MM.1S (cell line): ENCODE measurements at regions not wholly inside any gene's neighbourhood (a gene's known extent, or its start where the extent isn't known, plus 50 kb on each side); places are given as distances from the start of the nearest gene placed in this dataset.
A peak's percentile ranks its signal among the peaks of the same experiment; 100 is the strongest.
"Not testable (repeated sequence)": the region's sequence is repeated elsewhere in the genome, so short reads cannot be mapped to it uniquely, and the experiment has no call there.

Experiments
- DNase-seq: peaks from one replicate; pipeline ENCODE4 v3.0.0-alpha.2; 2015
- H2AFZ ChIP-seq: fragments of 300-600 bp; sonication (generic); 2 replicates; pipeline ENCODE4 v1.6.0; 2016; ENCODE audit warnings: antibody characterized with exemption, low read length
- H3F3A ChIP-seq: fragments of 300-600 bp; sonication (generic); 2 replicates; pipeline ENCODE4 v1.6.1; 2016; ENCODE audit warnings: mild to moderate bottlenecking, antibody characterized with exemption, low read length, moderate library complexity, mixed read lengths; ENCODE audit not compliant: insufficient read depth
- H3K27ac ChIP-seq: fragments of 300-600 bp; sonication (generic); 2 replicates; pipeline ENCODE4 v1.5.1; 2016; ENCODE audit warnings: mild to moderate bottlenecking, low read length
- H3K27me3 ChIP-seq: fragments of 300-600 bp; sonication (generic); replicated peaks from 2 replicates; pipeline ENCODE4 v1.6.0; 2016; ENCODE audit warnings: low read length; ENCODE audit not compliant: insufficient read depth
- H3K36me3 ChIP-seq: fragments of 300-600 bp; sonication (generic); replicated peaks from 2 replicates; pipeline ENCODE4 v1.6.1; 2016; ENCODE audit warnings: mild to moderate bottlenecking, low read length, mixed read lengths; ENCODE audit not compliant: insufficient read depth
- H3K4me1 ChIP-seq: fragments of 300-600 bp; sonication (generic); 2 replicates; pipeline ENCODE4 v1.6.1; 2016; ENCODE audit warnings: low read length, mixed read lengths
- H3K4me2 ChIP-seq: fragments of 300-600 bp; sonication (generic); 2 replicates; pipeline ENCODE4 v1.6.0; 2016; ENCODE audit warnings: low read depth, low read length
- H3K4me3 ChIP-seq: fragments of 300-600 bp; sonication (generic); 2 replicates; pipeline ENCODE4 v1.5.1; 2016; ENCODE audit warnings: low read length, mixed read lengths
- H3K79me2 ChIP-seq: fragments of 300-600 bp; sonication (generic); 2 replicates; pipeline ENCODE4 v1.6.1; 2016; ENCODE audit warnings: mixed run types, low read length, mixed read lengths
- H3K9ac ChIP-seq: fragments of 300-600 bp; sonication (generic); 2 replicates; pipeline ENCODE4 v1.6.1; 2016; ENCODE audit warnings: low read length, mixed read lengths
- H3K9me2 ChIP-seq: fragments of 300-600 bp; sonication (generic); replicated peaks from 2 replicates; pipeline ENCODE4 v1.6.1; 2016; ENCODE audit warnings: mild to moderate bottlenecking, low read length, mixed read lengths; ENCODE audit not compliant: insufficient read depth
- H3K9me3 ChIP-seq: fragments of 300-600 bp; sonication (generic); replicated peaks from 2 replicates; pipeline ENCODE4 v1.6.1; 2016; ENCODE audit warnings: mild to moderate bottlenecking, low read length, mixed read lengths; ENCODE audit not compliant: insufficient read depth
- H4K20me1 ChIP-seq: fragments of 300-600 bp; sonication (generic); 2 replicates; pipeline ENCODE4 v1.6.1; 2016; ENCODE audit warnings: mild to moderate bottlenecking, low read length, moderate library complexity, mixed read lengths; ENCODE audit not compliant: insufficient read depth
- CTCF ChIP-seq: fragments of 300-600 bp; sonication (generic); IDR thresholded peaks from 2 replicates; pipeline ENCODE4 v1.5.1; 2016; ENCODE audit warnings: antibody characterized with exemption, low read length, mixed read lengths
- EZH2 ChIP-seq: fragments of 300-600 bp; sonication (generic); optimal IDR thresholded peaks from 2 replicates; pipeline ENCODE3; 2017; ENCODE audit warnings: low read depth, mild to moderate bottlenecking, antibody characterized with exemption, low read length, mixed read lengths
- EZH2phosphoT487 ChIP-seq: fragments of 300-600 bp; sonication (generic); IDR thresholded peaks from 2 replicates; pipeline ENCODE4 v1.6.1; 2018; ENCODE audit warnings: antibody characterized with exemption, low read length

- not testable (repeated sequence) for H2AFZ ChIP-seq, H3K4me1 ChIP-seq, H3K36me3 ChIP-seq, H3K4me3 ChIP-seq, H3K4me2 ChIP-seq, H3K9me2 ChIP-seq, H4K20me1 ChIP-seq, H3F3A ChIP-seq, H3K27ac ChIP-seq, DNase-seq, H3K9me3 ChIP-seq, H3K79me2 ChIP-seq, H3K9ac ChIP-seq, H3K27me3 ChIP-seq
These were observed 1570.7 kb downstream of the TSPY10 start for GRCh38 chrY:11098419-11098818.

- Histone ChIP-seq H3K27ac (no peak overlapping the region), H3K9me3 (no peaks in the 10 kb centered on the region), H3K4me2 (no peak overlapping the region), H2AFZ (no peak overlapping the region), H3K79me2 (no peaks in the 10 kb centered on the region), H3K36me3 (no peaks in the 10 kb centered on the region), H3K4me1 (no peaks in the 10 kb centered on the region), H3K4me3 (no peak overlapping the region), H4K20me1 (no peaks in the 10 kb centered on the region), H3K9me2 (no peaks in the 10 kb centered on the region), H3F3A (no peaks in the 10 kb centered on the region), H3K27me3 (no peaks in the 10 kb centered on the region), H3K9ac (no peak overlapping the region)
- TF ChIP-seq CTCF (no peak), EZH2phosphoT487 (no peak), EZH2 (no peak)
- no peak for DNase-seq
These were observed 1571.3 kb downstream of the TSPY10 start for GRCh38 chrY:11099004-11099403.

GRCh38 chrY:11100472-11100871 lies 1572.8 kb downstream of the TSPY10 start:
- not testable (repeated sequence) for DNase-seq, H3K9me3 ChIP-seq, H3K36me3 ChIP-seq, H3K79me2 ChIP-seq, H2AFZ ChIP-seq, H3K4me2 ChIP-seq, H3K27me3 ChIP-seq, H4K20me1 ChIP-seq, H3K4me1 ChIP-seq, H3K4me3 ChIP-seq, H3K27ac ChIP-seq, H3F3A ChIP-seq, H3K9me2 ChIP-seq, H3K9ac ChIP-seq

GRCh38 chrY:11102987-11103386 lies 1575.3 kb downstream of the TSPY10 start:
- H3K4me1 ChIP-seq, H3F3A ChIP-seq: not testable (repeated sequence)

GRCh38 chrY:11107127-11107918 lies 1579.6 kb downstream of the TSPY10 start:
- not testable (repeated sequence) for H3F3A ChIP-seq, H3K27me3 ChIP-seq, H3K36me3 ChIP-seq, H3K4me3 ChIP-seq, H3K79me2 ChIP-seq, H3K9me2 ChIP-seq, H3K9ac ChIP-seq, H3K27ac ChIP-seq, DNase-seq, H3K4me1 ChIP-seq, H3K4me2 ChIP-seq, H2AFZ ChIP-seq, H3K9me3 ChIP-seq, H4K20me1 ChIP-seq

More at GRCh38 chrY:11102987-11103386, 1575.3 kb downstream of the TSPY10 start:
- not testable (repeated sequence) for H3K9me3 ChIP-seq, H3K4me2 ChIP-seq, H3K79me2 ChIP-seq, H3K36me3 ChIP-seq, H3K9me2 ChIP-seq, H3K9ac ChIP-seq, H2AFZ ChIP-seq, H3K4me3 ChIP-seq, H3K27me3 ChIP-seq, H4K20me1 ChIP-seq, H3K27ac ChIP-seq
- DNase-seq, result peak; percentile 47

GRCh38 chrY:11151724-11152123 lies 1549.3 kb upstream of the USP9Y start:
- H3F3A ChIP-seq, H3K9me2 ChIP-seq, H4K20me1 ChIP-seq, H3K27me3 ChIP-seq, H3K4me1 ChIP-seq, H3K9me3 ChIP-seq, H3K4me3 ChIP-seq, H3K27ac ChIP-seq, H2AFZ ChIP-seq, DNase-seq, H3K79me2 ChIP-seq, H3K4me2 ChIP-seq, H3K9ac ChIP-seq, H3K36me3 ChIP-seq: not testable (repeated sequence)

- not testable (repeated sequence) for H3K4me1 ChIP-seq, H3K9me3 ChIP-seq, H2AFZ ChIP-seq, H3K4me2 ChIP-seq, H3K79me2 ChIP-seq, H3K4me3 ChIP-seq, DNase-seq, H3K9ac ChIP-seq, H3K27ac ChIP-seq, H3K9me2 ChIP-seq, H3K27me3 ChIP-seq, H4K20me1 ChIP-seq, H3K36me3 ChIP-seq, H3F3A ChIP-seq
These were observed 1544.9 kb upstream of the USP9Y start for GRCh38 chrY:11156100-11156499.
